HUES48 (cell line): ENCODE measurements at regions not wholly inside any gene's neighbourhood (a gene's known extent, or its start where the extent isn't known, plus 50 kb on each side); places are given as distances from the start of the nearest gene placed in this dataset.

ENCODE experiments used
- H3K27ac ChIP-seq: one replicate; pipeline ENCODE4 v1.7.0; 2013; ENCODE audit warnings: low read depth, low read length, inconsistent platforms
- H3K27me3 ChIP-seq: 2 replicates; pipeline ENCODE4 v1.6.1; 2013; ENCODE audit warnings: mild to moderate bottlenecking, low read length; ENCODE audit not compliant: control insufficient read depth, insufficient read depth
- H3K36me3 ChIP-seq: 2 replicates; pipeline ENCODE4 v1.6.1; 2013; ENCODE audit warnings: low read length; ENCODE audit not compliant: control insufficient read depth, insufficient read depth
- H3K4me1 ChIP-seq: 2 replicates; pipeline ENCODE4 v1.6.1; 2013; ENCODE audit warnings: mild to moderate bottlenecking, low read length; ENCODE audit not compliant: control insufficient read depth, insufficient read depth
- H3K4me3 ChIP-seq: 2 replicates; pipeline ENCODE4 v1.5.1; 2013; ENCODE audit warnings: mild to moderate bottlenecking, low read depth, low read length
- H3K9ac ChIP-seq: 2 replicates; pipeline ENCODE4 v1.6.1; 2013; ENCODE audit warnings: mild to moderate bottlenecking, low read depth, low read length, moderate library complexity
- H3K9me3 ChIP-seq: 2 replicates; pipeline ENCODE4 v1.6.1; 2013; ENCODE audit warnings: low read length; ENCODE audit not compliant: control insufficient read depth, insufficient read depth

- Histone ChIP-seq H3K4me3 (no peak overlapping the region), H3K9me3 (no peaks in the 10 kb centered on the region), H3K27me3 (no peaks in the 10 kb centered on the region), H3K27ac (no peak overlapping the region), H3K9ac (no peak overlapping the region), H3K36me3 (no peaks in the 10 kb centered on the region), H3K4me1 (peaks cover 13% of the 10 kb centered on the region)
Measured at GRCh38 chr7:142345811-142346210, 88.0 kb upstream of the PRSS58 start.

GRCh38 chr7:142338633-142339501 is 81.0 kb upstream of the PRSS58 start:
- Histone ChIP-seq H3K4me3 (no peak overlapping the region), H3K27ac (no peak overlapping the region), H3K4me1 (peaks cover under 1% of the 10 kb centered on the region; the same call in 1 of the 2 replicates), H3K27me3 (no peaks in the 10 kb centered on the region), H3K36me3 (no peaks in the 10 kb centered on the region), H3K9me3 (no peaks in the 10 kb centered on the region), H3K9ac (no peak overlapping the region)

DNA sequence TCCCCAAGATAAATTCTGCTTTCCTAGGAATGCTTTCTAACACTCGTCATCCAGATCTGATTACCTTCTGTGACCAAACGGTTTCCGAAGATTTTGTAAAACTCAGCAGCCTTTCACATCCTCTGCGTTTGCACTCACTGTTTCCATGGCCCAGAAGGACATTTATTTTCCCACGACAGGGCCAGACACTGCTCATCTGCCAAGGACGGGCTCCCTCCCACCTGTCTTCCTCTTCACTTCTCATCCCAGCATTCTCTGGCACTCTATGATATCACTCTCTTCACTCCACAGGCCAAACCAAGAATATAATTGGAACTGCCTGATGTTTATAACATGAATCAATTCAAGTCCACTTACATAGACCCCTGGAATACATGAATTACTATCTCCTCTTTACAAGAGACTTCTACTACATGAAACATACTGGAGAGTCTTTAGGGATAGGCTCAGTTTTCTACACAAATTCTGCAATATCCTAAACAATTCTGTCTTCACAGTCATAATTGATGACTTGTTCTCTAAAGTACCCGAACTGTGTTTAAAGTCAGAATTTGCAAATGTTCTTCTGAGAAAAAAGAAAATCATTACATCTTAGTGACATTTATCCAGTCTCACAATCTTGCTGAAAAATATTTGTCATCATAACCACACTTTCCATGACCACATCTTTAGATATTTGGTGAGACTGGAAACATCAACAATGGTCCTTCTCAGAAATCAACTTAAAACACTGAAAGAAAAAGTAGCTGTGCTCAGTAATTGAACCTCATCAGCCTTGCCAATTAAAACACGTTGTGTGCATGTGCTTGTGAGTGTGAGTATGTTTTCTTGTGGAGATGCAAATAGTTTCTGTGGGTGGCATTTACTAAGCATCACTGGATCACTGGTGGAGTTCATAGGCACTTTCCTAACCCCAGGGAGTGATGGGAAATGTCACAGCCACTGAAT is 79.5 kb upstream of the PRSS58 start:
- H3K36me3 ChIP-seq, result no peaks in the 10 kb centered on the region
- H3K9me3 ChIP-seq, result no peaks in the 10 kb centered on the region
- H3K27ac ChIP-seq, result no peak overlapping the region
- no peak overlapping the region for H3K9ac ChIP-seq
- H3K27me3 ChIP-seq, result no peaks in the 10 kb centered on the region
- no peak overlapping the region for H3K4me3 ChIP-seq
- H3K4me1 ChIP-seq, result no peaks in the 10 kb centered on the region

DNA sequence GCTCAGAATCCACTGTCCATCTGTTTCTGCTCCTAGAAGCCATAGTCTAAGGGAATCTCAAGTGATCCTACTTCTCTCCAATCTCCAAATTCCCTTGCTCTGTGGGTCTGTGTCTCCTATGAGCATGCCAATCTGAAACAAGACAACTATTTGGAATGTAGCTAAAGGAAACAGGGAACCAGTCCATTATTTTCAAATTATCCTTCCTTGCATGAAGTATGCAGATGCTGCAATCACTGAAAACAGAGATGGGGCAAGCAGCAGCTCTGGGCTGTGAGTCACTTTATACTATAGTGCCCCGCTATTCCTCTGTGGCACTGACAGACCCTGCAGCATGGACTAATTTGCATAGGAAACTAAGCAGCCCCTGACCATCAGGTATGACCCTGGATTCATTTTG is 76.9 kb upstream of the PRSS58 start:
- Histone ChIP-seq H3K27ac (no peak overlapping the region), H3K9ac (no peak overlapping the region), H3K36me3 (no peaks in the 10 kb centered on the region), H3K9me3 (no peaks in the 10 kb centered on the region), H3K27me3 (no peaks in the 10 kb centered on the region), H3K4me3 (no peak overlapping the region), H3K4me1 (no peaks in the 10 kb centered on the region)

DNA sequence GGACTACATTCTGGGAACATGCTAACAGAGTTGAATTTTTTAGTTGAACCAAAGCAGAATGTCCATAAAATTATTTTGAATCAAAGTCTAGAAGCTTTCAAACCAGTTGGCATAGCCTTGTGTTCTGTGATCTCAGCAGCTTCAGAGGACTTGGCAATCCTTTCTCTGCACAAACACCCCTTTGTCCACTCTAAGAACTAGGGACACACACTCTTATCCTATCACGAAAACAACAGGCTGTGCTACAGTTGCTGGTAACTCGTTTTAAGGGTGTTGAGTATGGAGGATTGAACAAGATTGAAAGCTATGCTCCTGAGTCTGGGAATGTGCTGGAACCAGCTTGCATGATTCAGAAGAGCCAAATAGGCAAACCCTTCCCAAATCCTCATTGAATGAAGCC is 76.4 kb upstream of the PRSS58 start:
- Histone ChIP-seq H3K4me1 (no peaks in the 10 kb centered on the region), H3K27ac (no peak overlapping the region), H3K9ac (no peak overlapping the region), H3K36me3 (no peaks in the 10 kb centered on the region), H3K27me3 (no peaks in the 10 kb centered on the region), H3K4me3 (no peak overlapping the region), H3K9me3 (no peaks in the 10 kb centered on the region)

GRCh38 chr7:142332421-142332820 is 74.6 kb upstream of the PRSS58 start:
- Histone ChIP-seq H3K9me3 (no peaks in the 10 kb centered on the region), H3K4me1 (no peaks in the 10 kb centered on the region), H3K4me3 (no peak overlapping the region), H3K27ac (no peak overlapping the region), H3K27me3 (no peaks in the 10 kb centered on the region), H3K36me3 (no peaks in the 10 kb centered on the region), H3K9ac (no peak overlapping the region)

- H3K27ac ChIP-seq, result no peak overlapping the region
- H3K27me3 ChIP-seq, result no peaks in the 10 kb centered on the region
Measured at GRCh38 chr7:142331941-142332340, 74.1 kb upstream of the PRSS58 start.

GRCh38 chr7:142329062-142329790 is 71.4 kb upstream of the PRSS58 start:
- Histone ChIP-seq H3K27ac (no peak overlapping the region), H3K4me3 (no peak overlapping the region), H3K9me3 (no peaks in the 10 kb centered on the region), H3K9ac (no peak overlapping the region), H3K27me3 (no peaks in the 10 kb centered on the region), H3K4me1 (no peaks in the 10 kb centered on the region; the same call in 1 of the 2 replicates), H3K36me3 (no peaks in the 10 kb centered on the region)

More at GRCh38 chr7:142331941-142332340, 74.1 kb upstream of the PRSS58 start:
- Histone ChIP-seq H3K9me3 (no peaks in the 10 kb centered on the region), H3K36me3 (no peaks in the 10 kb centered on the region), H3K9ac (no peak overlapping the region), H3K4me1 (no peaks in the 10 kb centered on the region), H3K4me3 (no peak overlapping the region)

GRCh38 chr7:142328551-142328950 is 70.7 kb upstream of the PRSS58 start:
- no peaks in the 10 kb centered on the region for H3K27me3 ChIP-seq
- no peak overlapping the region for H3K27ac ChIP-seq
- no peaks in the 10 kb centered on the region for H3K36me3 ChIP-seq
- no peak overlapping the region for H3K9ac ChIP-seq
- H3K4me3 ChIP-seq, result no peak overlapping the region
- H3K9me3 ChIP-seq, result no peaks in the 10 kb centered on the region
- H3K4me1 ChIP-seq, result peaks cover 5% of the 10 kb centered on the region

DNA sequence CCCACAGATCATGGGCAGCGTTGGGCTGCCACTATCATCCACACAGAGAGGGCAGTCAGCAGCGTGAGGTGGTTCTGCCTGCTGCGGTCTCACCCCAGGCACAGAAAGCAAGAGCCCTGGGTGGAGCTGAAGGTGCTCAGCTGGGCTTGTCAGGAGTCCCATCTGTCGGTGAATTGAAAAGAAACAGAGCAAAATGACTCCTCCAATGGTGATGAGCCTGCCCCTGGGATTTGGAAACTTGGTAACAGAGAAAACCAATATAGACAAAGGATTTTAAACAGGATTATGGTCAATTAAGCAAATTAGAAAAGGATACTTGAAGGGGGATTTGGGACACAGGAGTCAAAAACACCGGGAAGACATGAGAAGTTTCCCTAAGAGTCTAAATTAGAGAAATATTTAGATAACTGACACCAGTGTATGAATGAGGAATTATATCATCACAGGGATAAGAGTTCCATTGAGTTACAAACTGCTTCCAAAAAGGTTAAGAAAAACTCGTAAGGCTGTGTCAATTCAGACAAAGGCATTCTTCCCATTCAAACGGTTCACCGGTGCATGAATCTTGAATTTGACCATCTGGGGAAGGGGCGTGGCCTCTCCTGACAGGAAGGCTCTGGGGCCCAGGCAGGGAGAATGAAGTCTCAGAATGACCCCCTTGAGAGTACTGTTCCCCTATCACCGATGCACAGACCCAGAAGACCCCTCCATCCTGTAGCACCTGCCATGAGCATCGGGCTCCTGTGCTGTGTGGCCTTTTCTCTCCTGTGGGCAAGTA is 70.0 kb upstream of the PRSS58 start:
- no peaks in the 10 kb centered on the region for H3K36me3 ChIP-seq
- H3K4me1 ChIP-seq, result peaks cover 5% of the 10 kb centered on the region
- H3K27ac ChIP-seq, result no peak overlapping the region
- no peaks in the 10 kb centered on the region for H3K9me3 ChIP-seq
- no peak overlapping the region for H3K9ac ChIP-seq
- H3K4me3 ChIP-seq, result no peak overlapping the region
- H3K27me3 ChIP-seq, result no peaks in the 10 kb centered on the region
